Retina (tissue), 1 donor: ENCODE measurements at regions not wholly inside any gene's neighbourhood (a gene's known extent, or its start where the extent isn't known, plus 50 kb on each side); places are given as distances from the start of the nearest gene placed in this dataset.

Source experiments
- DNase-seq: peaks from one replicate; pipeline ENCODE4 v3.0.0-alpha.2; 2016

DNA sequence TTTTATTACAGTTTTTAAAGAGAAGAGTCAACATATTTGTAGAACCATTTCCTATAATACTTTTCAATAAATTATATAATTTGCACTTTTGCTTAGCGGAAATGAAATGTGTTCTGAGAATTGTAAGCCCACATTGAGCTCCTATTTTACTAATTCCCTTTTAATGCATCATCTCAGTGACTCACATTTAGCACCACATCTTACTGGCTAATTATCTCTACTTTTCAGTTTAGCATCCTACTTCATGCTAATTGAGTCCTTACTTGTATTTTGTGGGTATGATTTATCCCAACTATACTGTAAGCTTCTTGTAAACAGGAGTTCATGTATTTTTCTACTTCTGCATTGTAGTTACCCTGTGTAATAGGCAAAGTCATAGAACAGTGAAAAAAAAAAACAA is 67.5 kb downstream of the TMX1 start:
- DNase-seq, result no peak

DNA sequence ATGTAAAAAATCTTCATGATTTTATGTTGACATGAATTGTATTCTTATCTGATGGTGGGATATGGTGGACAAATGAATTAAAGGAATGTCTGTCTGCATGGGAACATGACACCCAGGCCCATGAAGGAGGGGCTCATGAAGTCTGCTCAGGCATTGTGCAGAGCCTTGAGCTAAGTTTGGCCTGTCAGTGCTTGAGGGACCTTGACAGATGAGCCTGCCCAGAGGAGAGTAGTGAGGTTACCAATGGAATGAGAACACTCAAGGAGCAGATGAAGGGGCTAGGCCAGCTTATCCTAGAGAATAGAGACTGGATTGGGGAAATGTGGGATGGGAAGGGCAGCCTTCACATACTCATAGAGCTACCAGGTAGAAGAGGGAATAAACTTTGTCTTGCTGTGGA is 68.8 kb downstream of the TMX1 start:
- no peak for DNase-seq

- no peak for DNase-seq
Measured at GRCh38 chr14:51310505-51310944, 70.5 kb downstream of the TMX1 start.

DNA sequence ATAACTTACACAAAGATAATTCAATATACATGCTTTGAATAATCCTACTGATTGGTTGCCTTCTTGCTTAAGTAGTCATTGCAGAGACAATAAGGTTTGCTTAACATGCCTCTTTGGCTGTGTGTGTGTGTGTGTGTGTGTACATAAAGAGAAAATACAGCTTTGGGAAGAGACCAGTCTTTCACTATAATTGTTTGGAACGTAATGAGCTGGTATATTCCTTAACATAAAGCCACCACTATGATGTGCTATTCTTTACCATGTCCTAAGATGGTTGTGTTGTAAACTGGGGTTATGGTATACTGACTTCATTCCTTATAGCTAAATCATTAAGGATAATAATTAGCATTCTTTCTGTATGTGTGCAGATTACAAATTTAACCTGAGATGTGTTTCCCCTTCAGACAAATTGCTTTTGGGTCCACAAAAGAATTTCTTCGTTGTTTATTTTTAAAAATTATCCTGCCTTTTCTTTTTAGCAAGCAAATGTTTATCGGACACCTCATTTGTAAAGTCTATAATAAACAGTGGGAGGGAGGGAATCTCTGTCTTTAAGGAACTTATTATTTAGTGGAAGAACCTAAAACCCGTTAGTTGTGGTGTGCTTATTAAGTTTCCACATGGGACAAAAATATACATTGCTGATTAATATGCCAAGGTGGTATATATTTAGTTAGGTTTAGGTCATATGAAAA is 74.4 kb downstream of the TMX1 start:
- no peak for DNase-seq

- no peak for DNase-seq
Measured at GRCh38 chr14:51317373-51317772, 77.3 kb downstream of the TMX1 start.

DNA sequence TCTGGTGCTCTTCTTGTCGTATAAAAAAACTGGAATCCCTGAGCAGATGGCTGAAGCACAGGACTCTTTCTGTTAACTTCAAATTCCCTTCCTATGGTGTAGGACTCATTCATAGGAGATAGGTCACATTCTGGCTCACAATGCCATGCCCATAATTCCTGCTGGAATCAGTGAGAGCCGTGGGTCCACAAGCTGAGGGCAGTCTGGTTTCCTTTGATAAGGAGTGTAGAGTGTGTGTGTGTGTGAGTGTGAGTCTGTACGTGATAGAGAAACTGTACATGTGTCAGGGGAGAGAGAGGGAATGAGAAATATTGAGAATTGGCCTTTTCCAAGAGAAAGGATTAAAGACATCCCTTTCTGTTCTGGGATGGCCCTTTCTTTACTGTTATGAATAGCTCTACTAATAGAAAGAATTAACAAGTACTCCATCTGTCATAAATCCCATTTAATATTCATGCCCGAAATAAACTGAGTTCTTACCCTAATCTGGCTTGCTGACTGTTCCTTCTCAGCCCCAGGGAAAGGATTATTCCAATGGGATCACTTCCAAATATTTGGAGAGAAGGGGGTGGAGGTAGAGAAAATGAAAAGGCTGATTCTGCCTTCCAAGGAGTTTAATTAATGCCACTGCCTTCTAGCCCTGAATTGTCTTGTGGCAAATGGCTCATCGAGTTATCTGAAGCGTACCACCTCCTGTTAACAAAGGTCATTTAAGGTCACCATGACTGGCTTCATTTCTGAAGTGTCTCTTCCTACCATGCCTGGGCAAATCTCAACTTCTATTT is 79.0 kb downstream of the TMX1 start:
- no peak for DNase-seq

DNA sequence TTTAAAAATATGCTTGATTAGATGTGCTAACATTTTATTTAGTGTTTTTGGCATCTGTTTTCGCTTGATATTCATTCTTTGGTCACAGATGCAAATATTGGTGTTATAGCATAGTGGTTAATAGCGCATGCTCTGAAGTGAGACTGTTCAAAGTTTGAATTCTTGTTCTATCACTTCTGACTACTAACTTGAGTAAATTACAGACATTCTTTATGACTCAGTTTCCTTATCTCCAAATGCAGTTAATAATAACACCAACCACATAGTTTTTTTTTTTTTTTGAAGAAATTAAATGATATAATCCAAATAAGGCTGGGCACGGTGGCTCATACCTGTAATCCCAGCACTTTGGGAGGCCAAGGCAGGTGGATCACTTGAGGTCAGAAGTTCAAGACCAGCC is 81.0 kb downstream of the TMX1 start:
- DNase-seq, result no peak

DNA sequence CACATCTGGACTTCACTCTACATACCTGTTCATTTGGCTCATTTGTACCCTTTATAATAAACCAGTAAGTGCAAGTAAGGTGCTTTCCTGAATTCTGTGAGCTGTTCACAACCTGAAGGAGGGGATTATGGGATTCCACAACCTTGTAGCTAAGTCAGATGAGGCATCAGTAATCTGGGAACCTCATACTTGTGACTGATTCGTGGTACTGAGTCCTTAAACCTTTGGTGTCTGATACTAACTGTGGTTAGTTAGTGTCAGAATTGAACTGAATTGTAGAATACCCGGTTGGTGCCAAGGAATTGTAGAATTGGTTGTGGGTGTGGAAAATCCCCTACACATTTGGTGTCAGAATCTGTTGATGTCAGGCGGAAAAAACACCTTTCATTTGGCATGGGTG is 83.4 kb downstream of the TMX1 start:
- DNase-seq, result no peak

DNA sequence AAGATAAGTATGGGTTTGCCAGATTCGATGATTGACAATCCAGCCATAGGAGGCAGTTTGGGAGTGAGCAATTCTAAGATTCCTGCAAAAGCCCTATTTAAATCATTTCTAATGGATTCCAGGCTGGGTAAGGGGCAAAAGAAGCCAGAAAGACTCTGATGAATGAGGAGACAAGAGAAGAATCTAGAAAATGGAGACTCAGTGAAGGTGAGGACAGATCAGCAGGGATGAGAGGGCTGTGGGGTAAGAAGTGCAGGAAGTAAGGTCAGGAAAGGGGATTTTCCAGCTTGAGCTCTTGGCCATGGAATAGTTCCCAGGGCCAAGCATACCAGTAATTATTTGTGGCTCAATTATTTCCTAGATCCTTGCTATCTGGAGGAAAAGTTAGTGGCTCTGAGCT is 87.3 kb downstream of the TMX1 start:
- no peak for DNase-seq

- DNase-seq, result no peak
Measured at GRCh38 chr14:51328064-51328771, 88.2 kb downstream of the TMX1 start.

DNA sequence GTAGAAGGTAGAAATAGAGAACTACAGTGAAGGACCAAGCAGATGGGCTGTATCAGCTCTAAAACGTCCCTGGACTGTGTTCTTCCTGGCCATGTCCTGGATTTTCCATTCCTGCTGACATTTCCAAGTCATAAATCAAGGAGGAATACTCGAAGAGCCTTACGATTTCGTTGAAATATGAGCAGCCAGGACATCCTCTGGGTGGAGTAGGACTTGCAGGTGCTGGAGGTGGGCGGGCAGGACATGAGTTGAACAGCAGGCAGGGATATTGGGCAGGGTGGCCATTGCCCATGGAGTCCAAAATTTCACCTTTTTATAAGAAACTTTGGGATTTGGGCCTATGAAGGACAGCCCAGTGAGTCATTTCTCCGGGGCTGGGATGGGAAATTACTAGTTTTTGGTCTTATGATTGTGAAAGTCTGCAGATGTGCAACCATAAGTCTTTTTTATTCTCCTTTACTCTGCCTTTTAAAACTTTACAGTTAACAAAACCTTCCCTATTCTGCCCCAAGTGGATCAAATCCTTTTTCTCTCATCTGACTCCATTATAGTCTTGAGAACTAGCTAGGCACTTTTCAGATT is 88.8 kb downstream of the TMX1 start:
- no peak for DNase-seq

GRCh38 chr14:51331486-51332367 is 91.7 kb downstream of the TMX1 start:
- no peak for DNase-seq

DNA sequence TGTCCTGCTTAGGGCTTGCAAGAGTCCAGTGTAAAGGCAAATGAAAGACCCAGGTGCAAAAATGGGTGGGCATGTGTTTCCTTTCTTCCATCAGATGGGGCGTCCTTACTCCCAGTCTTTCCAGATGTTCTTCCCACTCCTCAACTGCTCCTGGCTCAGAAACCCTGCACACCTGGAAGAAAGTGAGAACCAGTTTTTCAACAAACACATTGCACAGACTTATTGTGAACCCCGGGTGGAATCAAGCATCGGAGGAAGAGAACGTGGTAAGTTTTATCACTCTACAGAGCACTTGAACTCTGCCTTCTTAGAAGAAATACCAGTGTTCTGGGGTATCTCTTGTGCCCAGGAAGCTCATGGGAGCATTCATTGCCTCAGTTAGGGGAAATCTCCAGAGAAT is 93.3 kb downstream of the TMX1 start:
- DNase-seq, result no peak

GRCh38 chr14:51333901-51334521 is 94.0 kb downstream of the TMX1 start:
- no peak for DNase-seq

DNA sequence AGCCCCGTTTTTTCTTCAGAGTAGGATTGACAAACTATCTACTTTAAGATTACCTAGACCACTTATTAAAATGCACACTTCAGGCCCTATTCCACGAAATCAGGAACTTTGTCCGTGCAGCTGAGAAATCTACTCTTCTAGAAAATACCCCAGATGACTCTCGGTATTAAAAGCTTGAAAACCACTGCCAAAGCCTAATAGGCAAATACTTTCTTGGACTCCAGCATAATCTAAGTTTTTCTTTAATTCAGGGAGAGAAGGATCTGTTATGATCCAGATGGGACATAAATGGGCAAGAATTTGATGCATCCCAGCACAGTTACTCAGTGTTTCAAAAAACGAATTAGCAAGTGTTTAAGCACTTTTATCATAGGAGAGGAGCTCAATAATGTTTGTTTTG is 94.5 kb downstream of the TMX1 start:
- no peak for DNase-seq

- DNase-seq, result no peak
Measured at GRCh38 chr14:51335531-51335930, 95.5 kb downstream of the TMX1 start.

- no peak for DNase-seq
Measured at GRCh38 chr14:51335961-51336723, 96.1 kb downstream of the TMX1 start.

DNA sequence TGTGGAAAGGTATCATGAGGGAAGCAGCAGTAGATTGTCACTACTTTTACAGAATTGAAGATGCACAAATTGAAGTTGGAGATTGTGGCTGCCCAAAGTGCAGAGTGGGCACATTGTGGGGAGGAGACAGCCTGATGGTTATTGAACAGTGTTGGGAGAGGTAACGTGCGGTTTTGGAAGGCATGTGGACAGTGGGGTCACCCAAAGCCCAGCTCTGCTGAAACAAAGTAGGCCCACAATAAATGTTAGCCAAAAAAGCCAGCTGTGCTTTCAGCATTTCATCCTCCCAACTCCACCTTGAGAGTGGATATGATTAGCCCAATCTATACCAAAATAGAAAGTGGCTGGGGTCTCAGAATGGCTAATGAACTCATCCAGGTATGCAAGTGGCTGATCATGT is 96.7 kb downstream of the TMX1 start:
- no peak for DNase-seq

- DNase-seq, result no peak
Measured at GRCh38 chr14:51337520-51337919, 97.5 kb downstream of the TMX1 start.

- DNase-seq, result no peak
Measured at GRCh38 chr14:51341338-51341737, 101.3 kb downstream of the TMX1 start.

DNA sequence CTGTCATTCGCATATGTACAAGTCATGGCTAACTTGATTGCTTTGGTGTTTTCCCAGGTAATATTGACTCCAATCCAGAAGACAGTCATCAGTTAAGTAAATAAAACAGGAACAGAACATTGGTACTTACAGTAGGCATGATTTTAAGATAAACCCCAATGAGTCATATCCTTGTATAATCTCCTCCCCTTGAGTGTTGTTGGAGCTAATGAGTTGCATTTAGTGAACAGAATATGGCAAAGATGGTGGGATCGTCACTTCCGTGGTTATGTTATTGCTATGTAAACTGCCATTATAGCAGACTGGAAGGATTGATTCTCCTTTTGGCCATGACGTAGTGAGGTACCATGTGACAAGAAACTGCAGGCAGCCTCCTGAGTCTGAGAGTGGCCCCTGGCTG is 102.2 kb downstream of the TMX1 start:
- DNase-seq, result no peak
